ENCODE measurements at regions not wholly inside any gene's neighbourhood (a gene's known extent, or its start where the extent isn't known, plus 50 kb on each side); places are given as distances from the start of the nearest gene placed in this dataset.

GRCh38 chr9:78938821-78939220, 632.9 kb upstream of the TLE4 start:
- DNase-seq (ENCODE audit: extremely low spot score): no peak
- ChIA-PET CTCF (no interaction called here), POLR2A (no interaction called here)
- no peak for TF ChIP-seq L3MBTL2 (conservative IDR thresholded peaks at IDR 0.05)

- CTCF ChIA-PET: no interaction called here
- DNase-seq (ENCODE audit: extremely low spot score): no peak
- TF ChIP-seq HDGF (IDR thresholded peaks at IDR 0.05; ENCODE audit: borderline replicate concordance): no peak
- TF ChIP-seq ELF4 (IDR thresholded peaks at IDR 0.05): no peak
- TF ChIP-seq ARNT (IDR thresholded peaks at IDR 0.05): no peak
- no peak for TF ChIP-seq LEF1 (IDR thresholded peaks at IDR 0.05; ENCODE audit: borderline replicate concordance)
- no peak for TF ChIP-seq SP1 (IDR thresholded peaks at IDR 0.05)
- no peak for TF ChIP-seq NFRKB (IDR thresholded peaks at IDR 0.05)
- no peak for TF ChIP-seq CTBP1 (IDR thresholded peaks at IDR 0.05; ENCODE audit: borderline replicate concordance)
- no peak for TF ChIP-seq SUZ12 (IDR thresholded peaks at IDR 0.05)
- TF ChIP-seq PKNOX1 (IDR thresholded peaks at IDR 0.05): no peak
- no peak for TF ChIP-seq BHLHE40 (IDR thresholded peaks at IDR 0.05; ENCODE audit: borderline replicate concordance)
- POLR2A ChIA-PET: interaction anchor here (0.6 kb wide), 1 partner anchor 1884 kb away, joined by 3 read pairs; no protein-coding TSS in a partner anchor
These were observed 632.3 kb upstream of the TLE4 start for GRCh38 chr9:78939311-78940065.

DNA sequence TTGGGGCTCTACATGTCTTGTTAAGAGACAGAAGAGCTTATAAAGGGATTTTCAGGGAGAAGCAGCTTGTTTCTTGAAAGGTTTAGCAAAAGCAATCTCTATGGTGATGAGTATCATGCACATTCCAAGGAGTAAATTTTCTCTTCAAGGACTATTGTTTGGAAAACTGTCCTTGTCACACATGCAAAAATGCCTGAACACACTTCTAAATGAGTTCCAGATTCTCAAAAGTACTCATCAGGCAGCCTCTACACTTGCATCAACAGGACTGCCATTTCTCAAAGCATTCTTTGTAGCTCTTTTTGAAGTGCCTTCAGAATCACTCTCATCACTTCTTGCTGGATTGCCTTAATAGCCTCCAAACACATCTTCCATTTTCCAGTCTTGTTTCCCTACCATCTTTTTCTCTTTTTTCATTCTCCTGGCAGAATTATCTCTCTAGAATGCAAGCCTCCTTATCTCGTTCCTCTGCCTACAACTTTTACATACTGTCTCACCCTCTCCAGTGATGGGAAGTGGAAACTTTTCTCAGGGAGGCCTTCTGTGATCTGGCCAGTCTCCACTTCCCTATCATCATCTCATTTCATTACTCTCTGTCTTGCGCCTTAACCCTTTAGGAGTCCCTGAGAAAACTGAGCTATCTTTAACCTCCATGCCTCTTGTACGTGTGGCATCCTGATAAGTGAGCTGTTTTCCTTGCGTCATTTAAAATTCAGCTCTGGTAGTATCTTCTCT, 631.5 kb upstream of the TLE4 start:
- no peak for TF ChIP-seq TARDBP (IDR thresholded peaks at IDR 0.05)
- CTCF ChIA-PET: no interaction called here
- no peak for DNase-seq (ENCODE audit: extremely low spot score)
- POLR2A ChIA-PET: interaction anchor here (0.6 kb wide), 1 partner anchor 1885 kb away, joined by 3 read pairs; no protein-coding TSS in a partner anchor

DNA sequence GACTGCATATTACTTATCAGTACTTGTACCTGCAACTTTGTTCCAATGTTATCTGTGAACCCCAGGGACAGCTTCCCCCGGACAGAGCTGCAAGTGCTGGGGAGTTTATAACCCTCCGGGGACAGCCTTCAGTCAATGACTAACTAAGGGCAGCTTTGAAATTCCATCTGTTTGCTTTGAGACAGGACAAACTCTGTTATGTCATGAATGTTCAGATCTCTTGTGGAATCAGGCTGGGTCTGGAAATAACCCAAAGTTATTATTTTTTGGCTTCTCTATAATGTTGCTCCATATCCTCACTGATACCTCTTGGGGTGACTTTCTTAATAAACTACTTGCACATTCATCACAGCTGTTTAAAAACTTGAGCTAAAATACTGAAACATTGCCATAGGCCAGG, 617.5 kb upstream of the TLE4 start:
- TF ChIP-seq BHLHE40 (IDR thresholded peaks at IDR 0.05; ENCODE audit: borderline replicate concordance) (no peak), SP1 (IDR thresholded peaks at IDR 0.05) (no peak), ELF4 (IDR thresholded peaks at IDR 0.05) (no peak), NFRKB (IDR thresholded peaks at IDR 0.05) (no peak), ARNT (IDR thresholded peaks at IDR 0.05) (no peak), ZNF384 (IDR thresholded peaks at IDR 0.05) (no peak), TARDBP (IDR thresholded peaks at IDR 0.05) (no peak), LEF1 (IDR thresholded peaks at IDR 0.05; ENCODE audit: borderline replicate concordance) (no peak), FOXM1 (IDR thresholded peaks at IDR 0.05; ENCODE audit: borderline replicate concordance) (no peak), SUZ12 (IDR thresholded peaks at IDR 0.05) (no peak), L3MBTL2 (conservative IDR thresholded peaks at IDR 0.05) (no peak), FOXA1 (IDR thresholded peaks at IDR 0.05) (no peak), FOXK2 (IDR thresholded peaks at IDR 0.05) (no peak), HDGF (IDR thresholded peaks at IDR 0.05; ENCODE audit: borderline replicate concordance) (no peak), PKNOX1 (IDR thresholded peaks at IDR 0.05) (no peak), CTBP1 (IDR thresholded peaks at IDR 0.05; ENCODE audit: borderline replicate concordance) (no peak)
- no peak for DNase-seq (ENCODE audit: extremely low spot score)
- ChIA-PET POLR2A (no interaction called here), CTCF (no interaction called here)

DNA sequence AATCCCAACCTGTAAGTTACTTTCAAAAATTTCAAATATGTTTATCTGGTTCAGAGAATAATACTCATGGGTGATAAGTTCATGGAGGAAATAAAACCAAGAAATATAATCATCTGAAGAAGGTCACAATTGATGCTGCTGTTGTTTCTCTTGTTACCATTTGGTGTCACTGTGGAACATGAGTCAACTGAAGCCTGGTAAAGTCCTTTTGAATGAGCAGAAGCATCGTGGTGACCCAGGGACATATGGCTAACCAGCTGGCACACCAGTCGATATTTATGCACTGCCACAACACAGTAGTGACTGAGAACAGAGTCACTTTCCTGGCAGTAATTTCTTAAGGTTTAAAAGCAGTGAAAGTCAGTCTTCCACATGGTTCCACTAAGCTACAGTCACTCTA, 612.9 kb upstream of the TLE4 start:
- peak; percentile 10 for DNase-seq (ENCODE audit: extremely low spot score)
- POLR2A ChIA-PET: no interaction called here
- no peak for TF ChIP-seq LEF1 (IDR thresholded peaks at IDR 0.05; ENCODE audit: borderline replicate concordance)
- no peak for TF ChIP-seq FOXM1 (IDR thresholded peaks at IDR 0.05; ENCODE audit: borderline replicate concordance)
- TF ChIP-seq SP1 (IDR thresholded peaks at IDR 0.05): no peak
- no peak for TF ChIP-seq SUZ12 (IDR thresholded peaks at IDR 0.05)
- TF ChIP-seq BHLHE40 (IDR thresholded peaks at IDR 0.05; ENCODE audit: borderline replicate concordance): no peak
- no peak for TF ChIP-seq TARDBP (IDR thresholded peaks at IDR 0.05)
- no peak for TF ChIP-seq CTBP1 (IDR thresholded peaks at IDR 0.05; ENCODE audit: borderline replicate concordance)
- no peak for TF ChIP-seq HDGF (IDR thresholded peaks at IDR 0.05; ENCODE audit: borderline replicate concordance)
- TF ChIP-seq ARNT (IDR thresholded peaks at IDR 0.05): no peak
- no peak for TF ChIP-seq ZNF384 (IDR thresholded peaks at IDR 0.05)
- TF ChIP-seq L3MBTL2 (conservative IDR thresholded peaks at IDR 0.05): no peak
- no peak for TF ChIP-seq PKNOX1 (IDR thresholded peaks at IDR 0.05)
- TF ChIP-seq FOXA1 (IDR thresholded peaks at IDR 0.05): no peak
- TF ChIP-seq ELF4 (IDR thresholded peaks at IDR 0.05): no peak
- TF ChIP-seq NFRKB (IDR thresholded peaks at IDR 0.05): no peak
- no peak for TF ChIP-seq FOXK2 (IDR thresholded peaks at IDR 0.05)
- CTCF ChIA-PET: no interaction called here

GRCh38 chr9:78962156-78962555, 609.6 kb upstream of the TLE4 start:
- no peak for DNase-seq (ENCODE audit: extremely low spot score)
- no peak for TF ChIP-seq LEF1 (IDR thresholded peaks at IDR 0.05; ENCODE audit: borderline replicate concordance)
- TF ChIP-seq FOXM1 (IDR thresholded peaks at IDR 0.05; ENCODE audit: borderline replicate concordance): no peak
- no peak for TF ChIP-seq TARDBP (IDR thresholded peaks at IDR 0.05)
- no peak for TF ChIP-seq NFRKB (IDR thresholded peaks at IDR 0.05)
- TF ChIP-seq HDGF (IDR thresholded peaks at IDR 0.05; ENCODE audit: borderline replicate concordance): no peak
- TF ChIP-seq SUZ12 (IDR thresholded peaks at IDR 0.05): no peak
- TF ChIP-seq L3MBTL2 (conservative IDR thresholded peaks at IDR 0.05): no peak
- no peak for TF ChIP-seq ARNT (IDR thresholded peaks at IDR 0.05)
- no peak for TF ChIP-seq CTBP1 (IDR thresholded peaks at IDR 0.05; ENCODE audit: borderline replicate concordance)
- no peak for TF ChIP-seq ELF4 (IDR thresholded peaks at IDR 0.05)
- no peak for TF ChIP-seq PKNOX1 (IDR thresholded peaks at IDR 0.05)
- no peak for TF ChIP-seq SP1 (IDR thresholded peaks at IDR 0.05)
- TF ChIP-seq FOXK2 (IDR thresholded peaks at IDR 0.05): no peak
- TF ChIP-seq FOXA1 (IDR thresholded peaks at IDR 0.05): no peak
- TF ChIP-seq BHLHE40 (IDR thresholded peaks at IDR 0.05; ENCODE audit: borderline replicate concordance): no peak
- no peak for TF ChIP-seq ZNF384 (IDR thresholded peaks at IDR 0.05)
- CTCF ChIA-PET: no interaction called here
- POLR2A ChIA-PET: no interaction called here
